ENCODE measurements at regions not wholly inside any gene's neighbourhood (a gene's known extent, or its start where the extent isn't known, plus 50 kb on each side); places are given as distances from the start of the nearest gene placed in this dataset.

DNA sequence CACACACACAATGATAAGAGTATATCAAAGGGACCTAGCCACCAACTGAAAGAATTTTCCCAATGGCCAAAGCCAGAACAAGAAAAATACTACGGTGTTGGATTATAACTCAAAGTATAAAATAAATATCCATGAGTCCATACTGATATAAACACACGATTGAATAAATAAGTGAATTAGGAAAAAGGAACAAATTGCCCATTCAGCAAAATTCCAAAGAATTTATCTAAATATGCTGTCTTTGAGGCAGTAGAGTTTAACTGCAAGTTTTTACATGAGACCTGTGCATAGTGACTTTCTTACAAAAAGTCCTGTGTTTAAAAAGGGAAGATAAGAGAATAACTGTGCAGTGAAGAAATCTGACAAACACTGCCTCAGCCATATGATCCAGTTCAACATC, 278.8 kb upstream of the PPARGC1A start:
- TF ChIP-seq, protein P1, sequence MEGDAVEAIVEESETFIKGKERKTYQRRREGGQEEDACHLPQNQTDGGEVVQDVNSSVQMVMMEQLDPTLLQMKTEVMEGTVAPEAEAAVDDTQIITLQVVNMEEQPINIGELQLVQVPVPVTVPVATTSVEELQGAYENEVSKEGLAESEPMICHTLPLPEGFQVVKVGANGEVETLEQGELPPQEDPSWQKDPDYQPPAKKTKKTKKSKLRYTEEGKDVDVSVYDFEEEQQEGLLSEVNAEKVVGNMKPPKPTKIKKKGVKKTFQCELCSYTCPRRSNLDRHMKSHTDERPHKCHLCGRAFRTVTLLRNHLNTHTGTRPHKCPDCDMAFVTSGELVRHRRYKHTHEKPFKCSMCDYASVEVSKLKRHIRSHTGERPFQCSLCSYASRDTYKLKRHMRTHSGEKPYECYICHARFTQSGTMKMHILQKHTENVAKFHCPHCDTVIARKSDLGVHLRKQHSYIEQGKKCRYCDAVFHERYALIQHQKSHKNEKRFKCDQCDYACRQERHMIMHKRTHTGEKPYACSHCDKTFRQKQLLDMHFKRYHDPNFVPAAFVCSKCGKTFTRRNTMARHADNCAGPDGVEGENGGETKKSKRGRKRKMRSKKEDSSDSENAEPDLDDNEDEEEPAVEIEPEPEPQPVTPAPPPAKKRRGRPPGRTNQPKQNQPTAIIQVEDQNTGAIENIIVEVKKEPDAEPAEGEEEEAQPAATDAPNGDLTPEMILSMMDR (IDR thresholded peaks at IDR 0.05) = no peak
- no peak overlapping the region for H3K27ac ChIP-seq
- no peak overlapping the region for H3K4me3 ChIP-seq
- DNase-seq (ENCODE audit: low spot score) = no peak

DNA sequence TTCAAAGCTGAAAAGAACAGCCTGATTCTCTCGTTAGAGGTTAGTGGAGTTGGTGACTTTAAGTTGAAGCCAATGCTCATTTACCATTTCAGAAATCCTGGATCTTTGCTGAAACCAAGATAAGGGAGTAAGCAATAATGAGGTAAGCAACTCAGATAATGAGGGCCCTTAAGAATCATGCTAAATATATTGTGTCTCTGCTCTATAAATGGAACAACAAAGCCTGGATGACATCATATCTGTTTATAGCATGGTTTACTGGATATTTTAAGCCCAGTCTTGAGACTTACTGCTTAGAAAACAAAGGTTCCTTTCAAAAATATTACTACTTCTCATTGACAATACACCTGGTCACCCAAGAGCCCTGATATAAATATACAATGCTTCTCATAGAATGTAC, 276.7 kb upstream of the PPARGC1A start:
- Histone ChIP-seq H3K4me3 (no peak overlapping the region), H3K27ac (no peak overlapping the region)
- no peak for DNase-seq (ENCODE audit: low spot score)
- TF ChIP-seq, protein P1 (IDR thresholded peaks at IDR 0.05) = no peak

DNA sequence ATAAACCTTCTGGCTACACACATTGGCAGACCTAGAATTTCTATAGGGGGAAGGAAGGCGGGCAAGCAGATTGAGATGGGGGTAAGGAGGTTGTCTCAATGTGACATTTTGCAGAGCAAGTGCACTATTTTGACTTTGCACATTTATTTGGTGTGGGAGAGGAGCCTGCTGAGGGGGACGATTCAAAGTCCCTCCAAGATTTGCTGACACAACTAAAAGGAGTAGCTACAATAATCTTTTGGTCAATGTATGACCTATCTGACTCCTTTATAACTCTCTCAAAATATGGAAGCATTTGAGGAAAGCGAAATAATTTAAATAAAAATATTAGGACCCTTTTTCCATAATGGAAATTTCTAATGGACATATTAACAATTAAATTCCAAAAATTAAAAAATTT, 274.9 kb upstream of the PPARGC1A start:
- Histone ChIP-seq H3K4me3 (no peak overlapping the region), H3K27ac (no peak overlapping the region)
- TF ChIP-seq, protein P1 (IDR thresholded peaks at IDR 0.05) = no peak
- no peak for DNase-seq (ENCODE audit: low spot score)

DNA sequence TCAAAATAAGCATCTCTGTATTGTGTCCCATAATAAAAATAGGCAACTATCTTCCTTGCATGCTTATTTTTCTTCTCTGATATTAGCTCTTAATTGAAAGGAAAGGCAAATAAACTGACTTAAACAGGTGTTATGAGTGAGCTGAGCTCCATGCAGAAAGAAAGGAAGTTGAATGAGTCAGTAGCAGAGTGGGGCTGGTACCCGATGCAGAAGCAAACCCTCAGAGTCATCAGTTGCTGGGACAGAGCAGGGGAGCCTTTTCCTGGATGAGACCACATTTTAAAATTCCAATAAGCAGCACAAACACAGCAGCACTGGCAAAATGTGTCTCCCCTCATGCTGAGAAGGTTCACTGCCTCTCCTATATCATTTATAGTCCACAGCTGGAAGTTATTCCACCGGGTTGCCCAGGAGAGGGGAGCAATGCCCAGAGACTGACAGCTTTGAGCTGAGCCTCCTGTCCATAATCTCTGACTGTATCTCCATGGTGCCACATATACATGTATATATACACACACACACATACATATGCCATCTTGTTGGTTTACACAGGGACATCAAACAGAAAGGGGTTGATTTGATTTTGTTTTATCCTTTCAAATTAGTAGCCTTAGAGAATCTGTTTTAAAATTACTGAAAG, 274.3 kb upstream of the PPARGC1A start:
- Histone ChIP-seq H3K4me3 (no peak overlapping the region), H3K27ac (no peak overlapping the region)
- no peak for DNase-seq (ENCODE audit: low spot score)
- TF ChIP-seq, protein P1 (IDR thresholded peaks at IDR 0.05) = no peak

DNA sequence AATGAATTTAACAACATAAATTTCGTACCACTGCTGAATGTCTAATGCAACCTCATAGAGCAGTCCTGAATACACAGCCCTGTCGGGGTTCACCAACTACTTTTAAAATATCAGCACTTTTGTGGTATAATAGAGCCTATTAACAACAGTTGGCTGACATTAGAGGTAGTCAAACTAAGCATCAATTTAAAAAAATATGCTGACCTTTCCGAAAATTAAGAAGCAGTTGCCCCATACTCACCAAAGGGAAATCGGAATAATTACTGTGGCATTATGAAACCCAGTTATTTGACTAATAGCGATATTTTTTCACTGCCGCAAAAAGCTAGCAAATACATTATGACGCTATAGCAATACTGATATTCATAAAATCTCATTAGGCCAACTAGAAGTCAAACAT, 273.5 kb upstream of the PPARGC1A start:
- DNase-seq (ENCODE audit: low spot score) = no peak
- TF ChIP-seq, protein P1 (IDR thresholded peaks at IDR 0.05) = no peak
- H3K4me3 ChIP-seq = no peak overlapping the region
- no peak overlapping the region for H3K27ac ChIP-seq

DNA sequence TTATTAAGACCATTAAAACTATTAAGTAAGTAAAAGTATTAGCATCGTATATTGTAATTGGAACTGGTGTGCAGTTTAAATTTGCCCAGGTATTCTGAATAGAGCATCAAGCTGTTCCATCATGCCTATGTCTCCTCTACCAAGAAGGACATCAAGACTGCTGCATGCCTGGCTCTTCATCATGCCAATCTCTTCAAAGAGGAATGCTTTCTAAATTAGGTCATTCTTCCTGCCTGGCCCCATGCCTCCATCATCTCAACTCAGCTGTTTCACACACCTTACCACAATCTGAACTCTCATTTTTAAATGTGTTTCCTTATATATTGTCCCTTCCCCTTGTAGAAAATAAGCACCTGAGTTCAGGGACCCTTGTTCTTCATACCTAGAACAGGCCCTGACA, 270.5 kb upstream of the PPARGC1A start:
- H3K27ac ChIP-seq = no peak overlapping the region
- no peak overlapping the region for H3K4me3 ChIP-seq
- DNase-seq (ENCODE audit: low spot score) = no peak

DNA sequence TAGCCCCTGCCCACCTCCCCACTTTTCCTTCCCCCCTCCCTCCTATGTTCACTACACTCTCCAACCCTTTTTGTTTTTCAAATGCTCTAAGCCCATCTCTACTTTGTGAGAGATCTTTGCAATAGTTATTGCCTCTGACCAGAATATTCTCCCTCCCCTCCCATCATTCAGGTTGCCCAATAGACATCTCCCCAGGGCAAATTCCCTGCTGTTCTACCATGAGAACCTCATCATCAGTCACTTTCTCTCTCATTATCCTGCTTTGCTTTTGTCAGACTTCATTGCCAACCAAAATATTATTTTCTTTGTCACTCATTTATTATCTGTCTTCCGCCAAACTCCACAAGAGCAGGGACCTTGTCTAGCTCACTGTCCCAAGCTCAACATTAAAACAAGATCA, 268.2 kb upstream of the PPARGC1A start:
- Histone ChIP-seq H3K4me3 (no peak overlapping the region), H3K27ac (no peak overlapping the region)
- TF ChIP-seq, protein P1 (IDR thresholded peaks at IDR 0.05) = no peak
- no peak for DNase-seq (ENCODE audit: low spot score)

More for the DNA sequence above, 270.5 kb upstream of the PPARGC1A start:
- TF ChIP-seq, protein P1 (IDR thresholded peaks at IDR 0.05) = no peak
